HepG2 (cell line): ENCODE measurements at regions not wholly inside any gene's neighbourhood (a gene's known extent, or its start where the extent isn't known, plus 50 kb on each side); places are given as distances from the start of the nearest gene placed in this dataset.
A peak's percentile ranks its signal among the peaks of the same experiment; 100 is the strongest.

Source experiments
- BRCA1 ChIP-seq: sonication (generic); formaldehyde crosslinking; IDR thresholded peaks from 2 replicates; pipeline ENCODE4 v1.4.0; 2020; ENCODE audit warnings: missing genetic modification reagents
- CBFB ChIP-seq: sonication (generic); formaldehyde crosslinking; IDR thresholded peaks from 2 replicates; pipeline ENCODE4 v1.4.0; 2020; ENCODE audit warnings: missing genetic modification reagents
- EEA1 ChIP-seq: sonication (generic); formaldehyde crosslinking; IDR thresholded peaks from 2 replicates; pipeline ENCODE4 v1.5.1; 2020; ENCODE audit warnings: mild to moderate bottlenecking, missing genetic modification reagents, borderline replicate concordance
- HDAC6 ChIP-seq: fragments of 200-600 bp; sonication (generic); IDR thresholded peaks from 2 replicates; pipeline ENCODE4 v1.7.0; 2017; ENCODE audit warnings: mild to moderate bottlenecking, antibody characterized with exemption, low read length, low read depth
- HMGA1 ChIP-seq: sonication (generic); formaldehyde crosslinking; conservative IDR thresholded peaks from 2 replicates; pipeline ENCODE4 v1.4.0; 2020; ENCODE audit warnings: missing genetic modification reagents
- MED8 ChIP-seq: sonication (generic); formaldehyde crosslinking; IDR thresholded peaks from 2 replicates; pipeline ENCODE4 v1.8.1; 2023; ENCODE audit warnings: mild to moderate bottlenecking, missing genetic modification reagents; ENCODE audit not compliant: insufficient replicate concordance
- MTF1 ChIP-seq: sonication (generic); formaldehyde crosslinking; IDR thresholded peaks from 2 replicates; pipeline ENCODE4 v1.5.0; 2020; ENCODE audit warnings: missing genetic modification reagents
- RFX3 ChIP-seq: IDR thresholded peaks from 2 replicates; pipeline ENCODE4 v1.6.1; 2016; ENCODE audit warnings: missing biosample characterization, missing genetic modification reagents
- SALL2 ChIP-seq: sonication (generic); formaldehyde crosslinking; IDR thresholded peaks from 2 replicates; pipeline ENCODE4 v1.8.1; 2023; ENCODE audit warnings: mild to moderate bottlenecking, missing genetic modification reagents, inconsistent platforms
- SATB2 ChIP-seq: sonication (generic); formaldehyde crosslinking; IDR thresholded peaks from 2 replicates; pipeline ENCODE4 v1.5.0; 2020; ENCODE audit warnings: missing genetic modification reagents
- SCMH1 ChIP-seq: sonication (generic); formaldehyde crosslinking; IDR thresholded peaks from 2 replicates; pipeline ENCODE4 v1.9.0; 2021; ENCODE audit warnings: missing genetic modification reagents, mild to moderate bottlenecking, borderline replicate concordance
- SIN3A ChIP-seq: IDR thresholded peaks from 2 replicates; pipeline ENCODE4 v1.6.1; 2011; ENCODE audit warnings: low read depth, mild to moderate bottlenecking, control low read depth, low read length, borderline replicate concordance
- SOX5 ChIP-seq: IDR thresholded peaks from 2 replicates; pipeline ENCODE4 v1.6.1; 2016; ENCODE audit warnings: borderline replicate concordance
- TIGD3 ChIP-seq: sonication (generic); formaldehyde crosslinking; IDR thresholded peaks from 2 replicates; pipeline ENCODE4 v1.5.1; 2020; ENCODE audit warnings: mild to moderate bottlenecking, missing genetic modification reagents, borderline replicate concordance
- U2AF1 ChIP-seq: fragments of 200-400 bp; formaldehyde crosslinking; optimal IDR thresholded peaks from 2 replicates; pipeline ENCODE3; 2017; ENCODE audit warnings: mild to moderate bottlenecking, low read depth, low read length
- ZBTB26 ChIP-seq: IDR thresholded peaks from 2 replicates; pipeline ENCODE4 v1.6.1; 2016; ENCODE audit warnings: missing compliant biosample characterization, missing genetic modification reagents, borderline replicate concordance
- ZBTB34 ChIP-seq: sonication (generic); formaldehyde crosslinking; IDR thresholded peaks from 2 replicates; pipeline ENCODE4 v1.8.0; 2022; ENCODE audit warnings: mild to moderate bottlenecking, missing genetic modification reagents
- ZBTB46 ChIP-seq: sonication (generic); formaldehyde crosslinking; IDR thresholded peaks from 2 replicates; pipeline ENCODE4 v1.4.0; 2020; ENCODE audit warnings: mild to moderate bottlenecking, missing genetic modification reagents, borderline replicate concordance
- ZKSCAN1 ChIP-seq: fragments of 150-350 bp; IDR thresholded peaks from 2 replicates; pipeline ENCODE4 v1.6.1; 2014; ENCODE audit warnings: low read length
- ZNF10 ChIP-seq: sonication (generic); formaldehyde crosslinking; IDR thresholded peaks from 2 replicates; pipeline ENCODE4 v1.4.0; 2020; ENCODE audit warnings: mild to moderate bottlenecking, low read depth, missing genetic modification reagents, borderline replicate concordance
- ZNF18 ChIP-seq: sonication (generic); formaldehyde crosslinking; IDR thresholded peaks from 2 replicates; pipeline ENCODE4 v1.8.0; 2022; ENCODE audit warnings: mild to moderate bottlenecking, missing genetic modification reagents; ENCODE audit not compliant: insufficient replicate concordance
- ZNF614 ChIP-seq: IDR thresholded peaks from 2 replicates; pipeline ENCODE4 v1.6.1; 2018; ENCODE audit warnings: missing biosample characterization, missing genetic modification reagents, inconsistent platforms, borderline replicate concordance
- ZSCAN31 ChIP-seq: sonication (generic); formaldehyde crosslinking; IDR thresholded peaks from 2 replicates; pipeline ENCODE4 v1.5.0; 2020; ENCODE audit warnings: low read depth, mild to moderate bottlenecking, missing genetic modification reagents

- TF ChIP-seq ZBTB34 (no peak), ZNF10 (no peak), SATB2 (no peak), MTF1 (no peak), RFX3 (CRISPR knock-in tag) (no peak), SCMH1 (no peak), ZKSCAN1 (no peak), BRCA1 (CRISPR knock-in tag) (no peak), EEA1 (CRISPR knock-in tag) (no peak), U2AF1 (no peak), ZNF18 (no peak), ZBTB46 (CRISPR knock-in tag) (no peak; the same call in 1 of the 2 replicates), MED8 (CRISPR knock-in tag) (no peak), ZBTB26 (CRISPR knock-in tag) (no peak), SIN3A (no peak), SALL2 (CRISPR knock-in tag) (no peak), HDAC6 (no peak), SOX5 (CRISPR knock-in tag) (peak; percentile 89), TIGD3 (no peak), ZSCAN31 (no peak), HMGA1 (CRISPR knock-in tag) (no peak), CBFB (no peak), ZNF614 (0 out of 2 replicates have a peak, but pooled peaks have one; percentile 51)
Observed at GRCh38 chr10:78437998-78438906, 404.6 kb downstream of the RPS24 start (continued).
